ENCODE measurements at regions not wholly inside any gene's neighbourhood (a gene's known extent, or its start where the extent isn't known, plus 50 kb on each side); places are given as distances from the start of the nearest gene placed in this dataset.

DNA sequence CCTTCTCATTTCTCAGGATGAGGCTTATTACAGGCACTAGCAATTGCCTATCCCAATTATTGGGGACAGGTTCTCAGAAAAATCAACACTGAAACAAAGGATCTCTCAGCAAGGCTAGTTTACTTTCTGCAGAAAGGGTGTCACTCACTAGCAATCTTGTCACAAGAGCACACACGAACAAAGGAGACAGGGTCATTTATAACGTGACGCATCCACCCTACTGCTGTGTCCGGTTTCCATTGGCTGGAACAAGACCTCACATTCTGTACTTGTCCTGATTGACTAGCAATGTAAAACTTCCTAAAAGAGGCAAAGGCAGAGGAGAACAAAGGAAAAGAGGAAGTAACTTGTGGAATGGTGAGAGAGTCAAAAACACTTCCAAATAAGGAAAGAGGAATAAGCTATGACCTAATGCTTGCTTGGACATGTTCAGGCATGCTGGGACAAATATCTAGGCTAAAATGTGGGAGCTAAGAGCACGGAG is 160.2 kb upstream of the STXBP5 start:
- H3K9ac ChIP-seq (ENCODE audit: low read depth in 1 of 2, low read length in 2 of 2): no peak overlapping the region
- TF ChIP-seq ATF3 (IDR thresholded peaks at IDR 0.05) (no peak), FOXA1 (IDR thresholded peaks at IDR 0.05) (no peak), JUND (IDR thresholded peaks at IDR 0.05) (no peak), MAX (IDR thresholded peaks at IDR 0.05) (no peak), CTCF (IDR thresholded peaks at IDR 0.05; ENCODE audit: low read depth, low read length, missing input control) (no peak), TAF1 (conservative IDR thresholded peaks at IDR 0.05) (no peak), FOXA2 (IDR thresholded peaks at IDR 0.05) (no peak), NR2F2 (IDR thresholded peaks at IDR 0.05) (no peak), EGR1 (IDR thresholded peaks at IDR 0.05; ENCODE audit: low read depth in 2 of 2) (no peak), RAD21 (IDR thresholded peaks at IDR 0.05) (no peak), RXRA (IDR thresholded peaks at IDR 0.05) (no peak), GABPA (IDR thresholded peaks at IDR 0.05 in 1 of 2, conservative IDR thresholded peaks at IDR 0.05 in 1 of 2) (no peak), YY1 (IDR thresholded peaks at IDR 0.05) (no peak), HNF4A (conservative IDR thresholded peaks at IDR 0.05) (no peak)
- TF ChIP-seq, protein P1, sequence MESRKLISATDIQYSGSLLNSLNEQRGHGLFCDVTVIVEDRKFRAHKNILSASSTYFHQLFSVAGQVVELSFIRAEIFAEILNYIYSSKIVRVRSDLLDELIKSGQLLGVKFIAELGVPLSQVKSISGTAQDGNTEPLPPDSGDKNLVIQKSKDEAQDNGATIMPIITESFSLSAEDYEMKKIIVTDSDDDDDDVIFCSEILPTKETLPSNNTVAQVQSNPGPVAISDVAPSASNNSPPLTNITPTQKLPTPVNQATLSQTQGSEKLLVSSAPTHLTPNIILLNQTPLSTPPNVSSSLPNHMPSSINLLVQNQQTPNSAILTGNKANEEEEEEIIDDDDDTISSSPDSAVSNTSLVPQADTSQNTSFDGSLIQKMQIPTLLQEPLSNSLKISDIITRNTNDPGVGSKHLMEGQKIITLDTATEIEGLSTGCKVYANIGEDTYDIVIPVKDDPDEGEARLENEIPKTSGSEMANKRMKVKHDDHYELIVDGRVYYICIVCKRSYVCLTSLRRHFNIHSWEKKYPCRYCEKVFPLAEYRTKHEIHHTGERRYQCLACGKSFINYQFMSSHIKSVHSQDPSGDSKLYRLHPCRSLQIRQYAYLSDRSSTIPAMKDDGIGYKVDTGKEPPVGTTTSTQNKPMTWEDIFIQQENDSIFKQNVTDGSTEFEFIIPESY (IDR thresholded peaks at IDR 0.05): no peak
- H3K9me3 ChIP-seq (ENCODE audit: control insufficient read depth in 4 of 4, low read length in 3 of 4): peaks cover 0 to 10% (median 4%) of the 10 kb centered on the region in 4 donors
- H3K4me3 ChIP-seq (ENCODE audit: low read depth in 1 of 3, low read length in 3 of 3): peak overlapping the region in 1 of 3 donors; percentile 53
- no peaks in the 10 kb centered on the region for H3K4me1 ChIP-seq (ENCODE audit: control insufficient read depth in 4 of 4, insufficient read depth in 4 of 4, low read length in 3 of 4)
- no peaks in the 10 kb centered on the region for H3K27me3 ChIP-seq (ENCODE audit: control insufficient read depth in 4 of 4, insufficient read depth in 4 of 4, low read length in 3 of 4)
- H3K27ac ChIP-seq (ENCODE audit: low read depth in 1 of 2, low read length in 2 of 2): no peak overlapping the region
- WGBS: 86% methylated on average over 5 of the region's 5 CpGs
- H3K36me3 ChIP-seq (ENCODE audit: control insufficient read depth in 4 of 4, insufficient read depth in 3 of 4, low read depth in 1 of 4, low read length in 3 of 4): no peaks in the 10 kb centered on the region
- no peak for DNase-seq (ENCODE audit: low spot score)

DNA sequence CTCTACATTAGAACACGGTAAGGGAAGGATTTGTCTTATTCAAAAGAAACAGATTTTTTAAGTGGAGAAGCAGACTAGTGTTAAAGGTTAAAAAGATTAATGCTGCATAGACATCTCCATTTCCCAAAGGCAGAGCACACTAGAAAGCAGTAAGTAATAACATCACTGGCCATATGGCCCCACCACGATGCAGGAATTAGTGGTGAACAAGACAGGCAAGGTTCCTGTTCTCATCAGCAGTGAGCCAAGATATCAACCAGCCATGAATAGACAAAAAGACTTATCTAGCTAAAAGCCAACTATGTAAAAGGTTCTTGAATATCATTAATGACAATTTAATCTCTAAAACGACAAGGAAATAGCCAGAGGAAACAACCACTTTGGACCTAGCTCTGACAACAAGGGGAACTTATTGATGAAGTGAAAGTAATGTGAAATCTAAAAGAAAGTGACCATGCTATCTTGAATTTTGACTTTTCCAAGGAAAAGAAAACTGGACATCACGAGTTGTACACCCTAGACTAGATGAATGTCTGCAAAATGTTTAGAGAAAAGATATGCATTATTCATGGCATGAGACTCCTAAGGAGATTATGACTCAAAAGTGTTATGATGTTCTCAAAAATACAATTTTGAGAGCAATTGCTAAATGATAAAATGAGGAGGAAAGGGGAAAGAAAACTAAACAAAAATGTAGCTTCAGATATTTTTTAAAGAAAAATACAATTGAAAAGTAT is 157.9 kb upstream of the STXBP5 start:
- Histone ChIP-seq H3K9me3 (ENCODE audit: control insufficient read depth in 4 of 4, low read length in 3 of 4) (peaks cover 0 to 10% (median 4%) of the 10 kb centered on the region in 4 donors), H3K4me1 (ENCODE audit: control insufficient read depth in 4 of 4, insufficient read depth in 4 of 4, low read length in 3 of 4) (no peaks in the 10 kb centered on the region), H3K4me3 (ENCODE audit: low read depth in 1 of 3, low read length in 3 of 3) (no peak overlapping the region), H3K27me3 (ENCODE audit: control insufficient read depth in 4 of 4, insufficient read depth in 4 of 4, low read length in 3 of 4) (no peaks in the 10 kb centered on the region), H3K36me3 (ENCODE audit: control insufficient read depth in 4 of 4, insufficient read depth in 3 of 4, low read depth in 1 of 4, low read length in 3 of 4) (no peaks in the 10 kb centered on the region), H3K27ac (ENCODE audit: low read depth in 1 of 2, low read length in 2 of 2) (no peak overlapping the region), H3K9ac (ENCODE audit: low read depth in 1 of 2, low read length in 2 of 2) (no peak overlapping the region)
- no peak for DNase-seq (ENCODE audit: low spot score)
- TF ChIP-seq MAX (IDR thresholded peaks at IDR 0.05) (no peak), HNF4A (conservative IDR thresholded peaks at IDR 0.05) (no peak), HNF4G (IDR thresholded peaks at IDR 0.05) (no peak), RAD21 (IDR thresholded peaks at IDR 0.05) (no peak), FOXA1 (IDR thresholded peaks at IDR 0.05) (no peak), JUND (IDR thresholded peaks at IDR 0.05) (no peak), YY1 (IDR thresholded peaks at IDR 0.05) (no peak), NR2F2 (IDR thresholded peaks at IDR 0.05) (no peak), SP1 (IDR thresholded peaks at IDR 0.05) (no peak), CTCF (IDR thresholded peaks at IDR 0.05; ENCODE audit: low read depth, low read length, missing input control) (no peak), TAF1 (conservative IDR thresholded peaks at IDR 0.05) (no peak)
- TF ChIP-seq, protein P2, sequence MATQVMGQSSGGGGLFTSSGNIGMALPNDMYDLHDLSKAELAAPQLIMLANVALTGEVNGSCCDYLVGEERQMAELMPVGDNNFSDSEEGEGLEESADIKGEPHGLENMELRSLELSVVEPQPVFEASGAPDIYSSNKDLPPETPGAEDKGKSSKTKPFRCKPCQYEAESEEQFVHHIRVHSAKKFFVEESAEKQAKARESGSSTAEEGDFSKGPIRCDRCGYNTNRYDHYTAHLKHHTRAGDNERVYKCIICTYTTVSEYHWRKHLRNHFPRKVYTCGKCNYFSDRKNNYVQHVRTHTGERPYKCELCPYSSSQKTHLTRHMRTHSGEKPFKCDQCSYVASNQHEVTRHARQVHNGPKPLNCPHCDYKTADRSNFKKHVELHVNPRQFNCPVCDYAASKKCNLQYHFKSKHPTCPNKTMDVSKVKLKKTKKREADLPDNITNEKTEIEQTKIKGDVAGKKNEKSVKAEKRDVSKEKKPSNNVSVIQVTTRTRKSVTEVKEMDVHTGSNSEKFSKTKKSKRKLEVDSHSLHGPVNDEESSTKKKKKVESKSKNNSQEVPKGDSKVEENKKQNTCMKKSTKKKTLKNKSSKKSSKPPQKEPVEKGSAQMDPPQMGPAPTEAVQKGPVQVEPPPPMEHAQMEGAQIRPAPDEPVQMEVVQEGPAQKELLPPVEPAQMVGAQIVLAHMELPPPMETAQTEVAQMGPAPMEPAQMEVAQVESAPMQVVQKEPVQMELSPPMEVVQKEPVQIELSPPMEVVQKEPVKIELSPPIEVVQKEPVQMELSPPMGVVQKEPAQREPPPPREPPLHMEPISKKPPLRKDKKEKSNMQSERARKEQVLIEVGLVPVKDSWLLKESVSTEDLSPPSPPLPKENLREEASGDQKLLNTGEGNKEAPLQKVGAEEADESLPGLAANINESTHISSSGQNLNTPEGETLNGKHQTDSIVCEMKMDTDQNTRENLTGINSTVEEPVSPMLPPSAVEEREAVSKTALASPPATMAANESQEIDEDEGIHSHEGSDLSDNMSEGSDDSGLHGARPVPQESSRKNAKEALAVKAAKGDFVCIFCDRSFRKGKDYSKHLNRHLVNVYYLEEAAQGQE (IDR thresholded peaks at IDR 0.05): no peak
- 64% methylated on average over 4 of the region's 4 CpGs for WGBS
